D721Med (cell line): ENCODE measurements at regions not wholly inside any gene's neighbourhood (a gene's known extent, or its start where the extent isn't known, plus 50 kb on each side); places are given as distances from the start of the nearest gene placed in this dataset.

Experiments used
- DNase-seq: peaks from one replicate; pipeline ENCODE4 v3.0.0; 2011; ENCODE audit warnings: low spot score; ENCODE audit not compliant: insufficient read length
- FAIRE-seq: peaks from 2 replicates; lab custom pipeline; 2011; peaks lifted over from hg19 to GRCh38; lab: Jason Lieb, UNC
- TF ChIP-seq, protein P1 (sequence below): IDR thresholded peaks from 2 replicates; pipeline ENCODE4 v1.5.1; 2012; ENCODE audit warnings: mild to moderate bottlenecking, control low read depth; ENCODE audit not compliant: insufficient read depth; ENCODE audit errors: missing control alignments

DNA sequence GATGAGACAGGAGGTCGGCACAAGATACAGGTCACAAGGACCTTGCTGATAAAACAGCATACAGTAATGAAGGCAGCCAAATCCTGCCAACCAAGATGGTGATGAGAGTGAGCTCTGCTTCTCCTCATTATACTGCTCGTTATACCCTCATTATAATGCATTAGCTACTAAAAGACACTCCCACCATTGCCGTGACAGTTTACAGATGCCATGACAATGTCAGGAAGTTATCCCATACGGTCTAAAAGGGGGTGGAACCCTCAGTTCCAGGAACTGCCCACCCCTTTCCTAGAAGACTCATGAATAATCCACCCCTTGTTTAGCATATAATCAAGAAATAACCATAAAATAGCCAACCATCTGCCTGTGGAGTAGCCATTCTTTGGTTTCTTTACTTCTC lies 224.2 kb downstream of the RBM43 start:
- FAIRE-seq (no peak), DNase-seq (no peak)
- TF ChIP-seq, protein P1, sequence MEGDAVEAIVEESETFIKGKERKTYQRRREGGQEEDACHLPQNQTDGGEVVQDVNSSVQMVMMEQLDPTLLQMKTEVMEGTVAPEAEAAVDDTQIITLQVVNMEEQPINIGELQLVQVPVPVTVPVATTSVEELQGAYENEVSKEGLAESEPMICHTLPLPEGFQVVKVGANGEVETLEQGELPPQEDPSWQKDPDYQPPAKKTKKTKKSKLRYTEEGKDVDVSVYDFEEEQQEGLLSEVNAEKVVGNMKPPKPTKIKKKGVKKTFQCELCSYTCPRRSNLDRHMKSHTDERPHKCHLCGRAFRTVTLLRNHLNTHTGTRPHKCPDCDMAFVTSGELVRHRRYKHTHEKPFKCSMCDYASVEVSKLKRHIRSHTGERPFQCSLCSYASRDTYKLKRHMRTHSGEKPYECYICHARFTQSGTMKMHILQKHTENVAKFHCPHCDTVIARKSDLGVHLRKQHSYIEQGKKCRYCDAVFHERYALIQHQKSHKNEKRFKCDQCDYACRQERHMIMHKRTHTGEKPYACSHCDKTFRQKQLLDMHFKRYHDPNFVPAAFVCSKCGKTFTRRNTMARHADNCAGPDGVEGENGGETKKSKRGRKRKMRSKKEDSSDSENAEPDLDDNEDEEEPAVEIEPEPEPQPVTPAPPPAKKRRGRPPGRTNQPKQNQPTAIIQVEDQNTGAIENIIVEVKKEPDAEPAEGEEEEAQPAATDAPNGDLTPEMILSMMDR = no peak

DNA sequence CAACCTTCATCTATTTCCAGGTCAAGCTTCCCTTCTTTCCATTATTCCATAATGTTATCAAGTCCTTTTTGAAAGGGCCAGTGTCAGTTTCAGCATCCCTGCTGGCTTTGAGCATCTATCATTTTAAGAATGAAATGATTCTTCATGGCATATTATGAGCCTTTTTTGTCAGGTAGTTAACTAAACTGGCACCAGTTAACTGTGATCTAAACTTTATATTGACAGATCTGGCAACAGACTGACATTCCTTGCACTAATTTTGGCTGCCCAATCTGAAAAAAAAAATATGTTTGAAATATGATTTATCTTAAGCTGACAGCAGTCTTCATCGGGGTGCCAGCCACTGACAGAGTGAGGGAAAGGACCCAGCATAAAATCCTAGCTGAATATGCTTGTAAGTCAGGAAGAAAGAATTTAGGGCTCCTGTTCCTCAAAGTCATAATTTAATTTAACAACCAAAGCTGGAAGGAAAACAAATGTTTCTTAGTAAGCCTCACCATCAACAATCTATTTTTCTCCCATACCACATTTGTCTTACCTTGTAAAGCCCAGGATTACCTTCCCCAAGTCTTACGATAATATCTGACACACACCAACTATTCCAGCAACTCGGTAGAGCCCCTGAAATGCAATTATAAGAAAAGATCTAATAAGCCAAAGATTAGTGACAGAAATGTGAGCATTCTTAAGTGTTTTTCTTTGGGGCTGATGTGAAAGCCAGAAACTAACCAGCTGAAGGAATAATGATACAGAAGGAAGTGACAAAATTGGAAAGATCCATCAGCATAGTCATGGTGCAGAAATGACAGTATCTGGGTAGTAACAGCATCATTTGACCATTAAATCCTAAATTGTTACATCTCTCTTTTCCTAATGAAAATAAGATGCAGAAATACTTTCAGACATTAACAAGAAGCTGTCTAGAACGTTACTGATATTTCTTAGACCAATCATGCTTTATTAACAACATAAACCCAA lies 228.1 kb downstream of the RBM43 start:
- no peak for DNase-seq
- TF ChIP-seq, protein P1 = no peak
- FAIRE-seq = no peak

DNA sequence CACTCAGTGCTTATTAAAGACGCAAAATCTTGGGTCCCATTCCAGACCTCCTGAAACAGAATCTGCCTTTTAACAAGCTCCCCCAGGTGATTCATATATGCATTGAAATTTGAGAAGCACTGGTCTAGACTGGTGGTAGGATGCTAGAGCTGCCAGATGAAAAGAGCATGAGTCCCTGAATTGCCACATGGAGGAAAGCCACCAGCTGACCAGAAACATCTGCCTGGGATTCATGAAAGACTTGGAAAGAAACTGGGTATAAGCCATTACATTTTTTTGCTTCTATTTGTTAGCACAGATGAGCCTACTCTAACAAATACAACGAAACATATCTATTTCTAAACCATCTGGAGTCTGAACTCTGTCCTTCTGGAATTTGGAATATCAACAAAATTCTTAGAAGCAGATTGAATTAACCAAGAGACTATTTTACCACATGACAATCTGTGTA lies 228.9 kb downstream of the RBM43 start:
- FAIRE-seq = no peak
- TF ChIP-seq, protein P1 = no peak
- no peak for DNase-seq

DNA sequence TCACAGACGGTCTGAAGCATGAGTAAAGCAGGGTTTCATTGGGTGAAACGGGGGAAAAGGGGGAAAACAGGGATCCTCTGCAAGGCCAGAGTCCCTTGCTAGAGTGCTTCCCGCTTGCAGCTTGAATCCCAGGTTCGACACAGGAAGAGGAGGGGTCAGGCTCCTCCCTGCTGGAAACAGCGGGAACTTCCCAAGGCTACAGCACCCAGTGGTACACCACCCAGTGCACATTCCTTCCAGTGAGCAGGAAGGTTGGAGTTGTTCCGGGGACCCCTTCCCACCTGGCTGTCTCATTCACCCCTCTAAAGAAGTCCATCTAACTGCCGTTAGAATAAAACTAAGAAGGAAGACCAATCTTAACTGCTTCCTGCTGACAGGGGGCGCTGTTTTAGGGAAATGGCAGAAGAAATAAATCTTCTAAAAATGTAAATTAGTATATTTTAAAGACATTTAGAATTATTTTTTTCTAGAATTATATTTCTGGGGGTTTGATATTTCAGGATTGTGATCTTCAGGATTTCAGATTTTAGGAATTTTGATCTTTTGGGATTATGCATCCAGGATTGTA lies 230.9 kb downstream of the RBM43 start:
- FAIRE-seq (no peak), DNase-seq (no peak)
- TF ChIP-seq, protein P1 = peak; percentile 10

DNA sequence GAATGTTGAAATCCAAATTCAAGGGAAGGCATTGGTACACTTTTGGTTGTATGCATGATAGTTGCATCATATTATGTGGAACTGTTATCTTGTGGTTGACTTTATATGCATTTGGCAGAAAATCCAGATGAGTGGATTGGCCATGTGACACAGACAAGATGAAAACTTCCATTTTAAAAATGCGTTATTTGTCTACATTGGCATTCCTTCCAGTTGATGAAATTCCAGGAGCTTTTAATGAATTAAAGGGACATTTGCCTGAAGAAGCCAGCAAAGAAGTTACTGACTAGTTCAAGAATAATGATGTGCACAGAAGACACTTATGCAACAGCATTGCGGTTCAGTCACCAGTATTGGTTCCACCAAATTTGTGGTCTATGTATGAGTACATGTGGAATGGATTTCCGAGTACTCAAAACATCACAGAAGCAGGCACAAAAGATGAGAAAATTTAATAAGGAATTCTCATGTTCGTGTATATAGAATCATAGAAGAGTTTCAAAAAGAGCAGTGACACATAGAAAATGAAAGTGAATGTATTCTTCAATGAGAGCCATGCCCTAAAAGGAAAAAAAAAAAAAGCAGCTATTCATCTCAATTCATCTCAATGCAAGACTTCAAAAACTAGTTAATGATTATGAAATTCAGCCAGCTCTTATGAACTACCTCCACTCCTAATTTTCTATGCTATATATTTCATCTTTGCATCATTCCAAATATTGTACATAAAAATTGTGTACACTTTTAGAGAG lies 232.1 kb downstream of the RBM43 start:
- no peak for DNase-seq
- TF ChIP-seq, protein P1 = no peak
- FAIRE-seq = no peak

DNA sequence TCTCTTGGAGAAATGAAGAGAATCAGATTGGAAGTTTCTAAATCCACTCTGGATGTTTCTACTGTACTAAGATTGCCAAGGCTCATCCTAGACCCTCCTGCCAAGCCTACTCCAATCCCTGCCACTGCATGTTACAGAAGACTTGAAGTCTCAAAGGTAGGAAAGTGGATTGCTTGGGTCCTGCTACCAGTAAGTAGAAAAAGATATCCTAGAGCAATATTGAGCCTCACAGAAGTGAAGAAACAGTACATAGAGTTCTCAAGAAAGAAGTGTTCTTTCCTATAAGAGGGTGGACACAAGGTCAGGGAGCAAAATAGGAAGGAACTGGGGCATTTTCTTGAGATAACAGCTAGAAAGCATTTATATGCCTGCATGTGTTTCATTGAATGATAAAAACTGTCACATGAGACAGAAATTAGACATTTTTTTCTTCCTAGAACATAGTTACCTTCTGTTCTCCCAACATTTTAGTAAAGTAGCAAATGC lies 232.9 kb downstream of the RBM43 start:
- TF ChIP-seq, protein P1 = no peak
- no peak for FAIRE-seq
- no peak for DNase-seq
